ENCODE measurements at regions not wholly inside any gene's neighbourhood (a gene's known extent, or its start where the extent isn't known, plus 50 kb on each side); places are given as distances from the start of the nearest gene placed in this dataset.

DNA sequence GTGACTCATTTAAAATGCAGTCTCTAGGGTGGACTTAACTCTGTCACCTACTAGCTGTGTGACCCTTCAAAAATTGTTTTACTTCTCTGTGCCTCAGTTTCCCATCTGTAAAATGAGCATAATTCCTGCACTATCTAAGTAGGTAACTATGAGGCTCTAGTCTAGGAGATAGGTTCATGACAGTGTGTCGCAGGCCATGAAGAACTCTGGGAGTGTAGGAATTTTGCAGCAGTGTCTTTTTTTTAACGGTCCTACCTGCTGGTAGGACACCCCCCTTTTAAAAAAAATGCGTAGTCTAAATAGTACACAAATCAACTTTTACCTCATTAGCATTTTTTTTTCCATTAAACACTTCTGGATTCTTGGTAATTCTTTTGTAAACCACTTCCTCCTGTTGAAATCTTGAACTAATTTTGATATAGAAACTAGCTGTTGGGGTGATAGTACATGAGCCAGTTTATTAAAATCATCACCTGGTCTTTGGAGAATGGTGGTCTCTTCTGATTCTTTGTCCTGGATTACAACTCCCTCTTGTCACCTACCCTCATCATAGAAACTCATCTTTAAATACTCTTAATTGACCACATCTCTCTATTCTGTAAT is 86.0 kb upstream of the SLC38A2 start:
- no peak for DNase-seq
- H3K27me3 ChIP-seq (ENCODE audit: control insufficient read depth, insufficient read depth, low read length), result no peaks in the 10 kb centered on the region
- no peaks in the 10 kb centered on the region; the same call in 1 of the 2 replicates for H3K36me3 ChIP-seq (replicated peaks; ENCODE audit: control insufficient read depth, insufficient read depth, low read length)
- H3K4me3 ChIP-seq (ENCODE audit: insufficient read depth, low read depth, low read length), result no peak overlapping the region

DNA sequence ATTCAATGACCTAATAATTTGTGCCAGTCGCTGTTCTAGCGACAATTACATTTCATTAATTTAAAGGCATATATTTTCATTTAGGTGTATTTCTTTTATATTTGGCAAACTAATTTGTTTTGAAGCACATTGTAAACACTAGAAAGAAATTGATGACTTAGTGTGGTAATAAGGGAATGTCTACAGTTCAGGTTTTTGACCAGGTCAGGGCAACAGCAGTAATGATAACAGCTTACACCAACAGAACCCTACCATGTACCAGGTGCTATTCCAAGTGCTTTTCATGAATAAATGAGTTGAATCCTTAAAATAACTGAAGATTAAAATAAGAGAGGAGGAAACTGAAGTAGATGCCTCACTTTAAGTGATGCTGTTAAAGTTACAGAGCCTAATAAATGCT is 85.4 kb upstream of the SLC38A2 start:
- Histone ChIP-seq H3K4me3 (ENCODE audit: insufficient read depth, low read depth, low read length) (no peak overlapping the region), H3K27me3 (ENCODE audit: control insufficient read depth, insufficient read depth, low read length) (no peaks in the 10 kb centered on the region), H3K36me3 (replicated peaks; ENCODE audit: control insufficient read depth, insufficient read depth, low read length) (no peaks in the 10 kb centered on the region; the same call in 1 of the 2 replicates)
- no peak for DNase-seq

DNA sequence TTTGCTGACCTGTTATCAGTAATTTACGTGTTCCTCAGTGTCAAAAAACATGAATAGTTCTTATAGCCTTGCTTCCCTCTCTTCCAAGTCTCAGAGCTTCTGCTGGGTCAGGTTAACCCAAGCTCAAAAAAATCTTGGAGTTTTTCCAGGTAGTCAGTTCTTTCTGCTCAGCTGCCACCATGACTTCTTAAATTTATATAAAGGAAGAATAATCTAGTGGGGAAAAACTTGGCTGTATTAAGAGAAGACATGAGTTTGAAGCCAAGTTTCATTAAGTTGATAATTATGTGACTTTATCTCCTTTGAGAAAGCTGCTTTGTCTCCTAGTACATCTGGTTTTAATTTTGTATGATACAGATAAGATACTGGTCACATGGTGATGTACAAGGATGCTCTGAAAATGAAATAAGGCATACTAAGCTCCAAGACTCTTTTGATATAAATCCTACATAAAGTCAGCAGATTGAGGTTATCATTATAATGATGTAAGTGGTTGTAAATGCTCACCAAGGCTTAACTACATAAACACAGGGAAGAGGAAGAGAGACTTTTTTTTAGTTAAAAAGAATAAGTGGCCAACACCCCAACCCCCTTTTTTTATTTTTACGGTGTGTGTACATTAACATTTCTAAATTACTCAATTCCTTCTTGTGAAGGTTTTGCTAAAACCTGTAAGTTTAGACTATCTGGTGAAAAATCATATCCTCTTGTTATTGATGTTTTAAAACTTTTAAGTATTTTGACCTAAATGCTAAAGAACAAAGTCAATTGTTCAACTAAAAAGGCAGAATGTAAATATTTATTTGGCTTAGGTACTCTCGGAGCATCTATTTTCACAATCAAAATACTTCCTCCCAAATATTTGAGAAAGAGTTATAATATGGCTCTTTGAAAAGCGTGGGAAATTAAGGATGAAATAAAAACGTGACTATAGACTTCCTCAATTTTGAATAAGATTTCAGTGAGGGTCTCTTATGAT is 84.1 kb upstream of the SLC38A2 start:
- Histone ChIP-seq H3K36me3 (replicated peaks; ENCODE audit: control insufficient read depth, insufficient read depth, low read length) (no peaks in the 10 kb centered on the region; the same call in 1 of the 2 replicates), H3K27me3 (ENCODE audit: control insufficient read depth, insufficient read depth, low read length) (no peaks in the 10 kb centered on the region), H3K4me3 (ENCODE audit: insufficient read depth, low read depth, low read length) (no peak overlapping the region)
- DNase-seq, result no peak

DNA sequence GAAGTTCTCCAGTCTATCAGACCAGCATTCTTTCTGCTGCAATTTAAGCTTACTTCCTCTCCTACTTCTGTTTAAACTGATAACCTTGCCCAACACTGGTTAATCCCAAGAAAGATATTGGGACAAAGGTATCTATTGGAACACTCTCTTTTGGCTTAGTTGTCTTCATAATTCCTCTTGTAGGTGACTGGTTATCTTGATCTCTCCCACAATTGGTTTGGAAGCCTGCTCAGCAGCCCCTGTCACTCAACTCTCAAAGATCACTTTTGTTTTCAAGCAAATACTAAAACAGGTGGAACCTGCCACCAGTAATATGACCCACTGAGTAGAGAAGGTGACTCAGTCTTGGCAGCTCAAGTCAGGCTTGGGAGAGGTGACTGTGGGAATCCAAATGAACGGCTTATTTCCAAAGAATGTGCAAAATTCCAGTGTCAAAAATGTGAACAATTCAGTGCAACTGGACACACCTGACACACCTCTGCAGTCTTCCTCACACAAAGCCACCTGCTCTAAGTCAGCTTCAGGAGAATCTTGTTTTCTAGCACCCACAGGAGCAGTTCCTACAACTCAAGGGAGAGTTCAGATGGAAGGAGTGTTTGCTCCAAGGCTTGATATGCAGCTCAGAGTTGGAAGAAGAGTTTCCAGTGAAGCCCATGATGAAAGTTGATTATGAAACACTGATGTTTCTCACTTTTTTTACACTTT is 83.2 kb upstream of the SLC38A2 start:
- no peak for DNase-seq
- no peaks in the 10 kb centered on the region for H3K27me3 ChIP-seq (ENCODE audit: control insufficient read depth, insufficient read depth, low read length)
- H3K4me3 ChIP-seq (ENCODE audit: insufficient read depth, low read depth, low read length), result no peak overlapping the region
- no peaks in the 10 kb centered on the region; the same call in 1 of the 2 replicates for H3K36me3 ChIP-seq (replicated peaks; ENCODE audit: control insufficient read depth, insufficient read depth, low read length)

DNA sequence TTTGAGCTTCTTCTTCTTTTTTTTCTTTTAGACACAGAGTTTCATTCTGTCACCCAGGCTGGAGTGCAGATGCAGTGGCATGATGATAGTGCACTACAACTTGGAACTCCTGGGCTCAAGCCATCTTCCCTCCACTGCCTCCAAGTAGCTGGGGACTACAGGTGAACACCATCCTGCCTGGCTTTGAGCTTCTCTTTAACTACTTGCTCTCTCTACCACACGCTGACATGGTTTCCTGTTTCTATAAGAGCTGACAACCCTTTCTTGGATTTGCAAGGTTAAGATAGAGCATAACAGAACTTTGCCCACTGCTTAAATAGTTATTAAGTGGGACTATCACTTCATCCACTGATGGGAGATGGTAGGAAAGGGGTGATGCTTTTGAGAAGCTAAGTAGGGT is 82.4 kb upstream of the SLC38A2 start:
- H3K36me3 ChIP-seq (replicated peaks; ENCODE audit: control insufficient read depth, insufficient read depth, low read length), result no peaks in the 10 kb centered on the region; the same call in 1 of the 2 replicates
- DNase-seq, result no peak
- no peaks in the 10 kb centered on the region for H3K27me3 ChIP-seq (ENCODE audit: control insufficient read depth, insufficient read depth, low read length)
- no peak overlapping the region for H3K4me3 ChIP-seq (ENCODE audit: insufficient read depth, low read depth, low read length)

DNA sequence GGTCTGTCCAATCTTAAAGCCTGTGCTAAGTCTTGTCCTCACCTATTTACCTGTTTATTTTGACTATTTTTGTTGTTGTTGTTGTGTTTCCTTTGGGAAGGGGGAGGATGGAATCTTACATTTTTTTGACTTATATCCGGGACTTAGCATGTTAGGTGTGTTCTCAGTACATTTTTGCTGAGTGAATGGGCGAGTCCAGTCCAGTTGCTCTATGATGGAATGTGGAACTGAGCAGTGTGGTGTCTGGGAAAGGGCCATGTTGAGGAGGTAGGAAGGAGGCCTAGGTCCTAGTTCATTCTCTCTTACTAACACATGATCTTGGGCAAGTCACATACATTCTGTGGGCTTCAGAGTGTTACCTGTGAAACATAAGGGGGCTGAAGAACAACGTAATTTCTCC is 80.9 kb upstream of the SLC38A2 start:
- no peak overlapping the region for H3K4me3 ChIP-seq (ENCODE audit: insufficient read depth, low read depth, low read length)
- no peaks in the 10 kb centered on the region; the same call in 1 of the 2 replicates for H3K36me3 ChIP-seq (replicated peaks; ENCODE audit: control insufficient read depth, insufficient read depth, low read length)
- no peaks in the 10 kb centered on the region for H3K27me3 ChIP-seq (ENCODE audit: control insufficient read depth, insufficient read depth, low read length)
- no peak for DNase-seq

DNA sequence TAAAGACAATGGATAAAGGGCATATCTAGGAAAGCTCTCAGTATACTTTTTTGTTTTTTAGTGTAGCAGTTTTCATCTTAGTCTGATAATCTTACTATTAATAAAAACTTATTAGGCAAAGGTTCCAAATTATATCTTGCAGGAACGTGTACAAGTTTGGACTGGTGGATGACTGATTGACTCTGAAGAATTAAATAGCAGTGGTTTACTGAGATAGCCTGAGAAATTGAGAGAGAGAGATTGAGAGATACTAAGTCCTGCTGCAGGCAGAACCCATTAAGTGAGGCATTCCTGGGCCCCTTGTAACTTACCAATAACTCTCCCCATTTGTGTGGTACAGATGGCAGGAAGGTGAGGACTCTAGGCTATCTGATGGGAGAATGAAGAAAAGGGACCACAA is 80.2 kb upstream of the SLC38A2 start:
- H3K36me3 ChIP-seq (replicated peaks; ENCODE audit: control insufficient read depth, insufficient read depth, low read length), result no peaks in the 10 kb centered on the region; the same call in 1 of the 2 replicates
- DNase-seq, result no peak
- H3K4me3 ChIP-seq (ENCODE audit: insufficient read depth, low read depth, low read length), result no peak overlapping the region
- H3K27me3 ChIP-seq (ENCODE audit: control insufficient read depth, insufficient read depth, low read length), result no peaks in the 10 kb centered on the region

DNA sequence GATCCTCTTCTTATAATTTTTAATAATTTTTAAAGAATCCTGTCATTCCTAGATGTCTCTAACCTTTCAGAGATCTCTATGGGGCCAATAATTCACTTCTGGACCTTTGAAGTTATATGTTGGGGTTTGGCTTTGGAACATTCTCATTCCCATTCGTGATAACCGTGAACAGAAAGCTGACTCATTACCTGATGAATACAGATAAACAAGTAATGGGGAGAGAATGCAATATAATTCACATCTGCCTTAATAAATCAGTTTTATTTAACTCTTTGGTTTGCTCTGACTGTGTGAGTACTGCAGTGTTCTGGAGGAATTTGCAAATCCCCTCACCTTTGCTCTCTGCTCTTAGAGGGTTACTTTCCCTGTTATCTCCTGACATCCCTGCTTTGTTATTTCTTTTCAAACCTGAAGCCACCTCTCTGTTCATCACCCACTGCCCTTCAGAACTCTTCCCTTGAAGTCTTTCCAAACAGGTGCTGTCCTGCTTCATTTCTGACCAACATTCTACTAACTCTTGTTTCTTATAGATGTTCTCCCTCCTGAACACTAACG is 79.6 kb upstream of the SLC38A2 start:
- no peaks in the 10 kb centered on the region for H3K27me3 ChIP-seq (ENCODE audit: control insufficient read depth, insufficient read depth, low read length)
- no peak for DNase-seq
- no peak overlapping the region for H3K4me3 ChIP-seq (ENCODE audit: insufficient read depth, low read depth, low read length)
- no peaks in the 10 kb centered on the region; the same call in 1 of the 2 replicates for H3K36me3 ChIP-seq (replicated peaks; ENCODE audit: control insufficient read depth, insufficient read depth, low read length)

DNA sequence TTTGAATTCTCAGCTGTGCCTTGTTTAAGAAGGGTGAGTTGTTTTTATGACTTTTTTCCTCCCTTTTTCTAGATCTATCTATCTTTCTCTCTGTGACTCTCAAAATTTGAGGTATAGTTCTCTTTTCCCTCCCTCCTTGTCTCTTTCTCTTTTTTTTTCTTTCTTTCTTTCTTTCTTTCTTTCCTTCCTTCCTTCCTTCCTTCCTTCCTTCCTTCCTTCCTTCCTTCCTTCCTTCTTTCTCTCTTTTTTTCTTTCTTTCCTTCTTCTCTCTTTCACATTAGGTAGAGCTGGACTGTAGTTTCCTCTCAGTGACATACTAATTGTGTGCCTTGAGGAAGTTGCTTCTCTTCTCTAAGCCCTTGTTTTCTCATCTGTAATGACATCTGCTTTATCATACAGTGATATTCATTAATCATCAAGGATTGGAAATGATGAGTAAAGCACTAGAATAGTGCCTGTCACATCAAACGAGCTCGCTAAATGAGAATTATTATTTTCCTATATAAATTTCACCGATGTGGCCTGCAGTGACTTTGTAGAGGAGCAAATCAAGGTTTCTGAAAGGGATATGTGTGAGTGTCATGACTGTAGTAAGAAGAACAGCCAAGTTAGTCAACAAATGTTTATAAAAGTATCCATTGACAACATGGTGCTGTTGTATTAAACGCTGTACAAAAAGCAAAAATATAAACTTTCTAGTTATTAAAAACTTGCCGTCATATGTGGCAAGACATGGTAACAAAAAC is 78.9 kb upstream of the SLC38A2 start:
- H3K27me3 ChIP-seq (ENCODE audit: control insufficient read depth, insufficient read depth, low read length), result no peaks in the 10 kb centered on the region
- DNase-seq, result no peak
- no peak overlapping the region for H3K4me3 ChIP-seq (ENCODE audit: insufficient read depth, low read depth, low read length)
- H3K36me3 ChIP-seq (replicated peaks; ENCODE audit: control insufficient read depth, insufficient read depth, low read length), result no peaks in the 10 kb centered on the region; the same call in 1 of the 2 replicates

DNA sequence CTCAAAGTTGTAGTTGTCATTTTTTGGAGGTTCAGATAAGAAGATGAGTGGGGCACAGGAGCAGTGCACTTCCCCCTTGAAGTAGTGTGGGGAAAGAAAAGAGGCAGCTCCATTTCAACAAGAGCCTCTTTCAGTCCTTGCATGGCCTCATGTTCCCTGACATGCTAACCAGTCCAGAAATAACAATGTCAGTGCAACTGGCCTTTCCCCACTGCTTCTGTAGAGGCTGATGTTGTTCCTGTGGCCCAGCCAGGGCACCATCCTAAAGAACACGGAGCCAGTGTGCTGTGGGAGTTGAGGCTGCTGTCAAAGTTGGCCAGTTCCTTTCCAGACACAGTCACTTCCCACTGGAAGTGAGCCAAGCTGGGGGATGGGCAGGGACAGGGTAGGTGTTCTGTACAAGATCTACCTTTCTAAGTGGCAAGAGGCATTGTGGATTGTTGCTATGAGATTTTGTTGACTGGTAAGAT is 77.7 kb upstream of the SLC38A2 start:
- DNase-seq, result no peak
- H3K4me3 ChIP-seq (ENCODE audit: insufficient read depth, low read depth, low read length), result no peak overlapping the region
- H3K36me3 ChIP-seq (replicated peaks; ENCODE audit: control insufficient read depth, insufficient read depth, low read length), result no peaks in the 10 kb centered on the region; the same call in 1 of the 2 replicates
- no peaks in the 10 kb centered on the region for H3K27me3 ChIP-seq (ENCODE audit: control insufficient read depth, insufficient read depth, low read length)

DNA sequence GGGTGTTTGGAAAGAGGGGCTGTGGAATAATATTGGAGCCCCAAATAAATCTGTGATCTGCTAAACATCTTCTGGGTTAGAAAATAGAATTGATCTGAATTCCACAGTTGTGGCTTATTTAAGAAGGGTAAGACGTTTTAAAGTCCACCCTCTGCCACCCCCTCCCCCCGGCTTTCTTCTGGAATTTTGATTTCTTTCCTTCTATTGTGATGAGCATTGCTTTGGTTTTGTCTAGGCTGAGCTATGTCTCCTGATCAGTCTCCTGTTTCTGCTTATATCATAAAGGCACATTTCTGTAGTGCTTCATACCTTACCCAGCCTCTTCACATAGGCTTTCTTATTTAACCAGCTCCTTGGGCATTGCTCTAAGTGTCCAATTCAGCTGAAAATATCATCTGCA is 77.3 kb upstream of the SLC38A2 start:
- no peak for DNase-seq
- Histone ChIP-seq H3K36me3 (replicated peaks; ENCODE audit: control insufficient read depth, insufficient read depth, low read length) (no peaks in the 10 kb centered on the region), H3K4me3 (ENCODE audit: insufficient read depth, low read depth, low read length) (no peak overlapping the region), H3K27me3 (ENCODE audit: control insufficient read depth, insufficient read depth, low read length) (no peaks in the 10 kb centered on the region)

DNA sequence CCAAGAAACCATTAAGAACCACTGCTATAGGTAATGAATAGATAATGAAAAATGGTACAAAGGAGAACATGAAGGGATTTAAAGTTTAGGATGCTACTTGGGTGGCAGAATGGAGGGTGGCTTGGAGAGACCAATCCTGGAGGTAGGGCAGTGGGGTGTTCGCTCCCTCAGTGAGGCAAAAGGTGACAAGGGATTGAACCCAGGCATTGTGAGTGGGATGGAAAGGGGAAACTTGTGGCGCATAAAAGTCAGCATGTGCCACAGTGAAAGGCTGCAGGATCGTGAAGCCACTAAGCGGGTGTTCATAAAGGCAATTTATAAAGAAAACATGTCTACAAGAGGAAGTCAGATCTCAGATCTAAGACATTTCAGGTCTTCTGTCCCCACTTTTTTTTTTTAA is 76.7 kb upstream of the SLC38A2 start:
- Histone ChIP-seq H3K36me3 (replicated peaks; ENCODE audit: control insufficient read depth, insufficient read depth, low read length) (no peaks in the 10 kb centered on the region), H3K4me3 (ENCODE audit: insufficient read depth, low read depth, low read length) (no peak overlapping the region), H3K27me3 (ENCODE audit: control insufficient read depth, insufficient read depth, low read length) (no peaks in the 10 kb centered on the region)
- DNase-seq, result no peak

DNA sequence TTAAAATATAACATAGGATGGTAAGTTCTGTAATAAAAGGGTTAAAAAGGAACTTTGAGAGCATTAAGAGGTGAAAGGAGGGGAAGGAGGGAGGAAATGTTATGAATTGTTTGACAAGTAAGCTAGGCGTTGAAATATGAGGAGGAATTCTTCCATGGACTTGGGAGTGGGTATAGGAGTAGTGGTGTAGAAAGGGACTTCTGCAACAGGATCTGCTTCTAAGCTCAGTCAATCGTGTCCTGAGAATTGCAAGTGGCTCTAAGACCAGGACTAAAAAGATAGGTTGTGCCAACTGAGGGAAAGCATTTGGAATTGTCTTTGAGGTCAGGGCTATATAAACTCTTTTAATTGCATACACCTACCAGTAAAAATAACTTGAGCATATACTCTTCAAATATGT is 74.1 kb upstream of the SLC38A2 start:
- Histone ChIP-seq H3K4me3 (ENCODE audit: insufficient read depth, low read depth, low read length) (no peak overlapping the region), H3K27me3 (ENCODE audit: control insufficient read depth, insufficient read depth, low read length) (no peaks in the 10 kb centered on the region)
- DNase-seq, result no peak

More for the DNA sequence above, 74.1 kb upstream of the SLC38A2 start:
- H3K36me3 ChIP-seq (replicated peaks; ENCODE audit: control insufficient read depth, insufficient read depth, low read length), result no peaks in the 10 kb centered on the region

Measured in H7 (cell line).